Cardiac septum (tissue), 1 donor: ENCODE measurements at regions not wholly inside any gene's neighbourhood (a gene's known extent, or its start where the extent isn't known, plus 50 kb on each side); places are given as distances from the start of the nearest gene placed in this dataset.

Experiments used
- DNase-seq: peaks from one replicate; pipeline ENCODE4 v3.0.0-alpha.2; 2020; ENCODE audit warnings: low spot score
- intact Hi-C: fragments of 100-400 bp; cut with DNase I; formaldehyde crosslinking; loops from one replicate; pipeline ENCODE4 v1.14.0; 2022
- donor health status: DM: no; HTN: no; CAD: no.

- intact Hi-C loops, result no loop called here
- DNase-seq, result no peak
Observed at GRCh38 chr9:119961774-119962424, 592.7 kb upstream of the BRINP1 start.

GRCh38 chr9:119959846-119960545 lies 590.8 kb upstream of the BRINP1 start:
- DNase-seq, result no peak
- intact Hi-C loops, result no loop called here

GRCh38 chr9:119956111-119956510 lies 586.9 kb upstream of the BRINP1 start:
- intact Hi-C loops, result no loop called here
- no peak for DNase-seq

- intact Hi-C loops, result no loop called here
Observed at GRCh38 chr9:119955276-119955675, 586.0 kb upstream of the BRINP1 start.

DNA sequence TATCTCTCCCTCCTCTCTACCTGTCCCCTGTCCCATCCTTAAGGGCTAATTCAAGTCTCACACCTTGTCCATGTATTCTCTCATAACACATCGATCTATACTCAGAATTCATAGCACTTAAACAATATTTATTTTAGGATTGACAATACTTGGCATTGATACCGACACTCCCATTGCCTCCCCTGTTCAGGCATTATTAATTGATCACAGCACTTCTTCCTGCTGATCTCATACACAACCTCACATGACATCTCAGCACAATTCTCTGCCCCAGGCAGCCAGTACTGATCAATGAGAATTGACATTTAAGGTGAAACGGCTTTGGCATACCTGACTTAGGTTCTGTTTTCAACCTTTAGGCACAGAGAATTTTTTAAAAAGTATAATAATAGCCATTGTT lies 582.4 kb upstream of the BRINP1 start:
- intact Hi-C loops, result no loop called here
- DNase-seq, result no peak

More at GRCh38 chr9:119955276-119955675, 586.0 kb upstream of the BRINP1 start:
- DNase-seq, result no peak

DNA sequence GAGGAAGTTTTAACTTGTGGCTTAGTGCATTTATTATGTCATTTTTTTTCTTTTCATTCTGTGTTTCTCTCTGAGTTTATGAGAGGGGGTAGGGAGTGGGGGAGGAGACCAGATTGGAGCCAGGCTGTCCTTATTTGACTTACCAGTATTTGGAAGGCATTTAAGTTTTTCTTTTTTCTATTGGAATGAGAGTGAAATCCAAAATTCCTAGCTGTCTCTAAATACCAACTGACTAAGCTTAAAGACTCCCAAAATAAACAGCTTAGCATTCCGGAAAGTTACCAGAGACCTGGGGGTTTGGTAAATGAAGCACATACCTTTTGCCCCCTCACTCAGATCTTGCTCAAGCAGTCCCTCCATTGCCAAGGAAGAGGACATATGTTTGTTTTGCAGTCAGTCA lies 581.9 kb upstream of the BRINP1 start:
- DNase-seq, result no peak
- intact Hi-C loops, result no loop called here

DNA sequence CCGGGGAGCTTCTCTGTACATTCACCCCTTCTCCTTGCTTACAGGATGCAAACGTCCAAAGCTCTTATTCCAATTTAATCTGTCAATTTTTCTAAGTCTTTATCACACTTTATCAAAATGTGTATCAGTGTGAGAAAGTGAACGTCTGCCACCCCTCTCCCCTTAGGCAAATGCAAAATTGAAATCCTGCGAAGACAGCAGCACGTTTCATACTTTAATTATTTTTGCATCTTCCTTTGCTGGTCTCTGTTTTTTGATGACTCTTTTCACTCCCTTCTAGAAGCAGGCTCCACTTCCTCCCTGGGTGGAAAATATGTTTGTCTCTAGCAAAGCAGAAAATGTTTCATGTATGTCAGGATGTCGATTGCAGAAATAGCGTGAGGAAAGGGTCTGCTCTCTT lies 576.5 kb upstream of the BRINP1 start:
- no peak for DNase-seq
- intact Hi-C loops, result no loop called here

- no peak for DNase-seq
- intact Hi-C loops, result no loop called here
Observed at GRCh38 chr9:119941091-119941490, 571.9 kb upstream of the BRINP1 start.

- intact Hi-C loops, result no loop called here
- DNase-seq, result no peak
Observed at GRCh38 chr9:119938871-119939270, 569.6 kb upstream of the BRINP1 start.

- intact Hi-C loops, result no loop called here
- no peak for DNase-seq
Observed at GRCh38 chr9:119934497-119934896, 565.3 kb upstream of the BRINP1 start.

DNA sequence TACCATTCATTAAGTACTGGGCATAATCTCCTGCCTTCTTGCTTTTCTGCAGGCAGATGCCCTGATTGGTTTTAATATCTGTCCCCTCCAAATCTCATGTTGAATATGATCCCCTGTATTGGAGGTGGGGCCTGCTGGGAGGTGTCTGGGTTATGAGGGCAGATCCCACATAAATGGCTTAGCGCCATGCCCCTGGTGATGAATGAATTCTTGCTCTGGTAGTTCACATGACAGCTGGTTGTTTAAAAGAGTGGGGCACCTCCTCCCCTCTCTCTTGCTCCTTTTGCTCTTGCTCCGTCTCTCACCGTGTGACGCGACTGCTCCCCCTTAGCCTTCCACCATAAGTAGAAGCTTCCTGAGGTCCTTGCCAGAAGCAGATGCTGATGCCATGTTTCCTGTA lies 564.0 kb upstream of the BRINP1 start:
- DNase-seq, result no peak
- intact Hi-C loops, result no loop called here

DNA sequence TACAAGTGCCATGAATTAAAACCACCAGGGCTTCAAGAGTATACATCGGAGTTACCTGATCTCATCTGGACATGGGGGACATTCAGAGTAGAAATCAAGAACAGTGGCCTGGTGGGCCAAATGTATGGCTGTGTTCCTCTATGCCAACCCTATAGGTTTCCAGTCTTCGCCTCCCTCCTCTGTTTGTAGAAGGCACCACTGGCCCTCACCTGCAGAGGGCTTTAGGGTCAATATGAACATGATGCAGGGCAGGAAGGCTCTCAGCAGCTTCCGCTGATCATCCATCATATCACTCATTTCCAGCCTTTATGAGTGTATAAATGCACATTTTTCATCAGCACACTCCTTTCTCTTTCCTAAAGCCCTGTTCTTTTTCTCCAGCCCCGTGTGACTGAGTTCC lies 555.5 kb upstream of the BRINP1 start:
- intact Hi-C loops, result no loop called here
- DNase-seq, result no peak

DNA sequence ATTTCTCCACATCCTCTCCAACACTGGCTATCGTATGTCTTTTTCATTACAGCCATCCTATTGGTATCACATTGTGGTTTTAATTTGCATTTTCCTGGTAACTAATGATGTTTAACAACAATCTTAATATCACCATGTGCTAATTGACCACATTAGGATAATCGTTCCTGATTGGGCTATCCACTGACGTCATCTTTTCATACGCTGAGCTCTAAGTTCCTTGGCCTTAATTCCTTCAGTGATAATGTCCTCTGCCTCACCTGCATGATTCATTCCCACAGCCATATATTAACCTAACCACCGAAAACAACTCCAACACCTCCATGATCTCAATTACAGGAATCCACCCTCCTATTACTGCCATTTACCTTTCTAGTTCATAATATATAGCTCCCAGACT lies 547.9 kb upstream of the BRINP1 start:
- DNase-seq, result no peak
- intact Hi-C loops, result no loop called here

- DNase-seq, result no peak
- intact Hi-C loops, result no loop called here
Observed at GRCh38 chr9:119907056-119907455, 537.8 kb upstream of the BRINP1 start.

GRCh38 chr9:119905724-119906123 lies 536.5 kb upstream of the BRINP1 start:
- intact Hi-C loops, result no loop called here

GRCh38 chr9:119903851-119904250 lies 534.6 kb upstream of the BRINP1 start:
- intact Hi-C loops, result no loop called here
- DNase-seq, result no peak

More at GRCh38 chr9:119905724-119906123, 536.5 kb upstream of the BRINP1 start:
- DNase-seq, result no peak

DNA sequence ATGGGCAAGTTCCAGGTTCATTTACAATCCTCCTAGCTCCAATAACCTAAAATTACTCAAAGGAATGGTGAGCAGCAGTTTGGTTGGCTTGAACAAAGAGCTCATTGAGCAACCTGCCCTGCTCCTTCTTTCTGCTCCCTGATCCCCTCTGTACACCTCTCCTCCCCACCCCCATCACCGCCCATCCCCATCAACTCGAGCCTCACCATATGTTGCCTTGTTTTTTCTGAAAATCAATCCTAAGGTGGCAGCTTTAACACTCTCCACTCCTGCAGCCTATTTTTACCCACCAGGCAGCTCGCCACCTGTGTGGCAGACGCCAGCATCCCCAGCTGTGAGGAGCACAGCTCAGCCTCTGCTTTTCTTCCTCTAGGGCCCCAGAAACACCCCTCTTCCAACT lies 533.4 kb upstream of the BRINP1 start:
- DNase-seq, result no peak

DNA sequence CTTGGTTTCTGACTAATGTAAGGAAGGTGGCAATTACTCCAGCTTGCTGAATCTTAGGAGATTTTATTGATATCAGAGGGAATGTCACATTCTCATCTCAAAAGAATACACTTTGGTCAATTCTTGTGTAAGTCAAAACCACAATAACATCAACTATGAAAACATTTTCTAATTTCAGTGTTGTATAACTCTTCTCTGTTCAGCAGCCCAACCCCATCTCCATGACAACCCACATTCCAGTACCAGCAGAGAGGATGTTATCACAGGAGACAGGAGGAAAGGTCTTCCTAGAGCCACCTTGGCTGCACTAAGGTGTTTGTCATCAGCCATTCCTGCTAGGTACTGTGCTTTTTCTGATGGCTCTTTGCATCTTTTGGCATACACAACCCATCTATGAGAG lies 529.1 kb upstream of the BRINP1 start:
- DNase-seq, result no peak
- intact Hi-C loops, result no loop called here

More for the DNA sequence above, 533.4 kb upstream of the BRINP1 start:
- intact Hi-C loops, result no loop called here

DNA sequence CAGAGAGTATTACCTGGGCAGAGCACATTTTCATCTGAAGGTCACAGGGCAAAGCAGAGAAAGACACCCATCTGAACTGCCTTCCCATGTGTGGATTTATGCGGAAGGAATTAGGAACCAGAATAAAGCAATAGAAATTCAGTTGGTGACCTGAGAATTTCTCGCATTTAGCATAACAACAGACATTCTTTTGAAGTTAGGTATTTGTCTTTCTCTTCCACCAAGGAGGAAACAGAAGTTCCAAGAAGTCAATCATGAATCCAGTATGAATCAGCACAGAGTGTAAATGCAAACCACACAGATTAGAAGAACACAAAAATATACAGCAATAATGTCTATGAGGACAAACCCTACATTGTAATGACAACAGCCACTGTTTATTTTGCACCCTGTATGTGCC lies 515.2 kb upstream of the BRINP1 start:
- no peak for DNase-seq
- intact Hi-C loops, result no loop called here

GRCh38 chr9:119881898-119882297 lies 512.7 kb upstream of the BRINP1 start:
- DNase-seq, result no peak
- intact Hi-C loops, result no loop called here

GRCh38 chr9:119880361-119880760 lies 511.1 kb upstream of the BRINP1 start:
- DNase-seq, result no peak
- intact Hi-C loops, result no loop called here

- intact Hi-C loops, result no loop called here
- no peak for DNase-seq
Observed at GRCh38 chr9:119877306-119877705, 508.1 kb upstream of the BRINP1 start.
